COLO829 (cell line): ENCODE measurements at regions not wholly inside any gene's neighbourhood (a gene's known extent, or its start where the extent isn't known, plus 50 kb on each side); places are given as distances from the start of the nearest gene placed in this dataset.

ENCODE experiments used
- DNase-seq: peaks from one replicate; pipeline ENCODE4 v3.0.0; 2012; ENCODE audit warnings: low spot score

DNA sequence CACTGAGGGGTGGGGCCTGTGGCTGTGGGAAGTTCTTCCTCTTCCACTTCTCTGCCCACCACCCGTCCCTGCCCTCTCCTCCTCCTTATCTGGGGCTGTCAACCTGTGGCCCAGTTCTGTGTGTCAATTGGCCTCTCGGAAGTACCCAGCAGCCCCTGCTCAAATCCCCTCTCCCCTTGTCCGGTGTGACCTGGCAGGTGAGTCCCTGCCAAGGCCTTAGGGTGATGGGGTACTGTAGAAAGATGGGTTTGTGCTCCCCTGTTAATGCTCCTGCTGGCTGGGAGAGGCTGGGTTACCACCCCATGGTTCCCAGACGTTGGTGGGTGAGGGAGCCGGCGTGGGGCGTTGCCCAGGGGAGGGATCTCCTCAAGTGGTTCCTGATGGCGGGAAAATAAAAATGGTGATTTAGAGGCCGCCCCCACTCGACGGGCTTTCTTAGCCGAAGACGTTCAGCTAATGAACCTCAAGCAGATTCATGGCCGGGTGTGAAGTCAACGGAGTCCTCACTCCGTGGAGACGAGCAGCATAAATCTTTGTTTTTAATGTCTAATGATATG, 141.2 kb downstream of the URI1 start:
- DNase-seq = no peak

DNA sequence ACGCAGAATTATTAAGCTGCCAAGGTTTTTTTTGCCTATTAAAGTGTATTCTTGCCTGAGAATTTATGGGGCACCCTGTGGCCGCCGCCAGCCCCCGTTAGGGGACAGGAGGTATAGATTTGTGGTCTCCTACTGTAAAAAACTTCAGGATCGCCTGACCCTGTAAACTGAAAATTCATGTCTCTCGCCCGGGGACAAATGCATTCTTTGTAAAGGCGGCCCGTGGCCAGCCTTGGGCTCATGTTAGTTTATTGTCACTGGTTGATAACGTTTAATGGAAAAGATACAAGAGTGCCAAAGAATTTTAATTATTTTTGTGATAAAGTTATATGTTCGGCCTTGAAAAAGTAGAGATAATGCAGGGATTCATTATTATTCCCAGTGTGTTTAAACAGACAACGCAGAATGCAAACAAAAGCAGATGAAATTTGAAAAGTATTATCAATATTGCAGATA, 141.7 kb downstream of the URI1 start:
- DNase-seq = no peak

DNA sequence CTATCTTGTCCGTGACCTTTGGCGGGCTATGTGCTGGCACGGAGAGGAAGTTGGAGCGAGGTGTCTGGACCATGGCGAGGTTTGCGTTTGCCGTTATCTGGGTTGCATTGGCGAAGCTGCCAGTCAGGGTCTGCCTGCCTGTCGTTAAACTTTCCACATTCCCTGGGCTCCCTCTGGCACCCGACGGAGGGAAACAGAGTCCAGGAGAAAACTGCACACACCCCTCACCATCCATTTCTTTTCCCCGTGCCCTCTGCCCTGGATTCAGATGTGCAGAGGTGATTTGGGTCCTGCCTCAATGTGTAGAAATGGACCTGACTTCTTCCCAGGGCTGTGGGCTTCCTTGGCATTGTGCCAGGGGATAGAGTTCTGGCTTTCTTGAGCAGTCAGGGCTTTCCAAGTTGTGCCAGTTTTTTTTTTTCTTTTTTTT, 142.4 kb downstream of the URI1 start:
- DNase-seq = no peak

DNA sequence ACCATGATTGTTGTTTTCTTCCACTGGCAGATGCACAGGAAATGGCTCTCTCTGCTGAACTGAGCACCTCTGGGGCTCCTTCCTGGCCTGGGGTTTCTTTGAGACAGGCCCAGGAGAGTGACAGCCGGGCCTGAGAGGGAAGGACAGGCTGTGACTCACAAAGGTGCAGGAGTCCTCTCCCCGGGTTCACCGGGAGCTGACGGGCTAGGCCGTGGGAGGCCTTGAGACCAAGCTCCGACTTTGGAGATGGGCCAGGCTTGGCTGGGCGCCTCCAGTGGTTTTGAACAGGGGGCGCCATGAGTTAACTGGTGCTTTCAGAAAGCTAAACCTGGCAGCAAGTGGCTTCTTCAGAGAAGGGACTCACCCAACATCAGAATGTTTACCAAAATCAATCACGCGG, 143.4 kb downstream of the URI1 start:
- no peak for DNase-seq

DNA sequence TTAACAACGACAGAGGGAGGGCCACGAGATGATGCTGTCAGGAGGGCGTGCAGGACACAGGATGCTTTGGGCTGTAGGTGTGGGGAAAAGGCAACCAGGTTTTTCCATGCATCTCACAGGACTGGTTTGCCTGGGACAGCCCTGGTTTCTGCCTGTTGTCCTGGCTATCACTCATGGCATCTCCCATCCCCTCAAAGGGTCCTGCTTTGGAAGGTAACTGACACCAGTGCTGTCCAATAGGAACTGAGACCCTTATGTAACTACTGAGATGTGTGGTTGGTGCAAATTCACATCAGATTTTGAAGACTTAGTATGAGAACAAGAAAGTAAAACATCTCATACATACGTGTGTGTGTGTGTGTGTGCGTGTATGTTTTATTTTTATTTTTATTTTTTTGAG, 144.2 kb downstream of the URI1 start:
- DNase-seq = no peak

DNA sequence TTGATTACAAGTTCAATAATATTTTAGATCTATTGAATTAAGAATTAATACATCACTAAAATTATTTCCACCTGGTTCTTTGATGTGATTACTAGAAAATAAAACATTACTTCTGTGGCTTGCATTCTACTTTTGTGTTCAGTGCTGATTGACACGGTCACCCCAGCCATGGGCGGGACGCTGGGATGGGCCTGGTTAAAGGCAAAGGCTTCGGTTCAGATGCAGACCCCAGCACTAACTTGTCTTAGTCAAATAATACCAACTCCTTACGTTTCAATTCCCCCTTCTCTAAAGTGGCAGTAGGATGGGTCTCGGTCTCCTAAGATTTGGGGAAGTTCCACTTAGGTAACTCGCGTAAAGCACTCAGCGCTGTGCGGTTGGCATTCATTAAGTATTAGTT, 144.9 kb downstream of the URI1 start:
- DNase-seq = no peak

DNA sequence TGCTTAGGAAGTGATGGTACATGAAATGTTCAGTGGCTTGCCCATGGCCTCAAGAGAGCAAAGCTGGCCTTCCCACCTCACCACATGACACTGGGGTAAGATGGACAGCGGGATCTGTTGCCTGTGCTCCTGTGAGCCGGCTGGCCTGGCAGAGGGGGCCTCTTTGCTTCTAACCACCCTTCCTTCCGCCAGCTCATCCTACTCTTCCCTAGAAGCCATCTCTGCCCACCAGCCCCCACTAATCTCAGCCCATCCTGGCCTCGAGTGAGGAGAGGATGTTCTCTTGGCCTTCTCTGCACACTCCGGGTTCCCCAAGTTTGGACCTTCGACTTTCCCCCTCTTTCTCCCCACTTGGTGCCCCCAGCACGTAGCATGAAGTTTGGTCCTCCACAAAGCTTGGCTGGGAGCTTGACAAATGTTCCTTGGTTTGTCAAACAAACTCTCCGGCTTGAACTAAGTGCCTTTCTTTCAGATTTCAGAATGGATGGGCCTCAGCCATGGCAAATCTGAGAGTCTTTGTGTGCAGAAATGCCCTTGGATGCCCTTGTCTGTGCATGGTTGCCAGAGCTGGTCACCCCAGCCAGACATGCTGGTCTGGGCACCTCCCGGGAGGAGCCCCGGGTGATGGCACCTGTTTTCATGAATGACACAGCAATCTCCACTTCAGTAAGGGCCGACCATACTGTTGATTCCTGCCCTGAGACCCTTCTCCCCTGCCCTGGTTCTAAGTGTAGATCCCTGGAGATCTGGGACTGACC, 145.5 kb downstream of the URI1 start:
- no peak for DNase-seq

DNA sequence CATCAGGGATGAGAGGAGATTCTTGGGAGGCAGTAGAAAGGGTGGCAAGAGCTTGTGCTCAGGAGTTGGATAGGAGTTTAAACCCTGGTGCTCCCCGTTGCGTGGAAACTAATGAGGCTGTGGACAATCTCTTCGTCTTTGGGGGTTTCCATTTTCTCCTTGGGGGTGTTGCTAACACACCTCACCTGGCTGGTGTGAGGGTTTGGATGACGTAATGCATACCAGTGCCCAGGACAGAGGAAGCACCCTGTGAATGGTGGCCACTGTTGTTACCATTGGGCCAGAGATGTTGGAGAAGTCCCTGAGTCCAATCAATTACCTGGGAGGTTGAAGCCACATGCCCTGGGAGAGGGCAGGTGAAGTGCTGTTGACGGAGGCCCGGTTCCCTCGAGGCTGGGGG, 146.5 kb downstream of the URI1 start:
- DNase-seq = no peak

DNA sequence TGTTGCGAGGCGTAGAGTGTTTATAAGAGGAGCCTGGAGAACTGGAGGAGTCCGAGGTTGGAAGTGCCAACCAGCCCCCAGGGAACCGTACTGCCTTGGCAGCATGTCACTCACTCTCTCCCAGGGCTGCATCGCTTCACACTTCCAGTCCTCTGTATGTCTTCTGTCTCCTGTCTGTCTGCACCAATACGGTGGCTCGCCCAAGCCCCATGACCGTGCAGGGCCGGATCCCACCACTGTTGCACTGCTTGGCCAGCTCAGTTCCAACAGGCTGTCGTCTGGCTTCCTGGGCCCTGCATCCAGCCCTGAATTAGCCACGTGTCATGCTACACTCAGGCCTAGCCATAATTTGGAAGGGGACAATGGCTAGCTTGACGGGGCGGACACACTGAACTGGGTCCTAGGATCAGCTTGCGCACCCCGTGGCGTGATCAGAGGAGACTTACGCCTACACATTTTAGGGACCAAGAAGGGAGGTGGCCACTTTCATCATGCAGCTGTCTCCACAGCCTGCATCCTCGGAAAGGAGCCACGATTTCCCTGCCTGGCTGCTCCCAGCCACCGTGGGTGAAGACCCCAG, 147.1 kb downstream of the URI1 start:
- DNase-seq = no peak

DNA sequence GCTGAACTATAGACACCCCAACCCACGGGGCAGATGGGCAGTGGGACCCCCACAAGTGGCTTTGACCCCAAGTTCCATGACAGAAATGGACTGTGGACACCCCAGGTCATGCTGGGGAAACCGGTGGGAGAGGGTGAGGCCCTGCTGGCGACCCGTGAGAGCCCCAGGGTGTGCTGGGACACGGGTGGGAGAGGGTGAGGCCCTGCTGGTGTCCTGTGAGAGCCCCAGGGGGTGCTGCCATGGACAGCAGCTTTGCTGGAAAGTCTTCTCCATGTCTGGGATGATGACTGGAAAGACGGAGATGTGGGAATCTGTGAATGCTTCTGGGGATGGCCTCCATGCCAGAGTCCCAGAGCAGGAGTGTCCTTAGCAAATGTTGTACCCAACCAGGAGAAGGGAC, 148.4 kb downstream of the URI1 start:
- DNase-seq = no peak

DNA sequence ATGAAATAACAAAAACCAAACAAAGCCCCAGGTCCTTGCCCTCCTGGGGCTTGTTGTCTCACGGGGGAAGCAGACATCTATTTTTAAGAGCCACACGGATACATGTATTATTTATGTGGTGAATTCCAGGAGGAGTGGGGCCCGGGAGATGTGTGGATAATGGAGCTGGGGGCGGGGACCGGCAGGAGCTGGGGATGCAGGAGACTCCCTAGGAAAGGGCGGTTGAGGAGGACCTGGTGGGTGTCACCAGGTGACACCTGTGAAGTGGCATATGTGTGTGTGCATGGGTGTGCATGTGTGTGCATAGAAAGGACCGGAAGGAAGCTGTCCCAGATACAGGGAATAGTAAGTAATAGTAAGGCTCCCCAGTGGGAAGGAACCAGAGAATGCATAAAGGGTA, 148.9 kb downstream of the URI1 start:
- DNase-seq = no peak

DNA sequence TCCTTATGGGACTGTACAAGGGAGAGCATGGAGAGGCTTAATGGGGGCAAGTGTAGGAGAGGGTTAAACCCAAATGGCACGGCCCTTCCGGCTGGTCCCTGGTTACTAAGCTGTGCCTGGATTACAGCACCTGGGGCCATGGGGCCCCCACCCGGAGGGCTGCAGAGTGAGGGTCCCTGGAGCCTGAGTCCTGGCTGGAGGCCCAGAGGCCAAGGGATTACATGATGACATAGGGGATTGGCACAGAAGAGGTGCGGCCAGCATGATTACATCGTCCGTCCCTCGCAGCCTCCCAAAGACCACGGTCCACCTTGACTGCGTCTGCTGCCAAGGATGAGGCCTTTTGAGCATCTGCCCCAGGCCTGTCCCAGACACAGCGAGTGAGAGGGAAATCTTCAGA, 149.4 kb downstream of the URI1 start:
- DNase-seq = no peak

DNA sequence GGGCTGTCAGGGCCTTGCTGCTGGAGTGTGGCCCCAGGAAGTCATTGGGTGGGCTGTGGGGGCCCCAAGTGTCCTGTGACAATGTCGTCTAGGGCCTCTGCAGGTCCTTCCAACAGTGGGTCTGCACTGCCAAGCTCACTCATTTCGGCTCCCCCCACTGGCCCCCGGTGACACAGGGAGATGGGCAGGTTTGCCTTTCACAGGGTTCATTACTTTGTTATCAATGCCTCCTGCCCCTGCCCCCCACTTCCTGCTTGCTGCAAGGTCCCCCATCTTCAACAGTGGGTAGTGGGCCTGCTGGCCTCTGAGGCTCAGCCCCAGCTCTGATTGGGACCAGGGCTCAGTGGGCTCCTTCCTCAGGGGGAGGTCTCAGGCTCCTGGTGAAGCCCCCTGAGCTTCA, 149.8 kb downstream of the URI1 start:
- DNase-seq = no peak

DNA sequence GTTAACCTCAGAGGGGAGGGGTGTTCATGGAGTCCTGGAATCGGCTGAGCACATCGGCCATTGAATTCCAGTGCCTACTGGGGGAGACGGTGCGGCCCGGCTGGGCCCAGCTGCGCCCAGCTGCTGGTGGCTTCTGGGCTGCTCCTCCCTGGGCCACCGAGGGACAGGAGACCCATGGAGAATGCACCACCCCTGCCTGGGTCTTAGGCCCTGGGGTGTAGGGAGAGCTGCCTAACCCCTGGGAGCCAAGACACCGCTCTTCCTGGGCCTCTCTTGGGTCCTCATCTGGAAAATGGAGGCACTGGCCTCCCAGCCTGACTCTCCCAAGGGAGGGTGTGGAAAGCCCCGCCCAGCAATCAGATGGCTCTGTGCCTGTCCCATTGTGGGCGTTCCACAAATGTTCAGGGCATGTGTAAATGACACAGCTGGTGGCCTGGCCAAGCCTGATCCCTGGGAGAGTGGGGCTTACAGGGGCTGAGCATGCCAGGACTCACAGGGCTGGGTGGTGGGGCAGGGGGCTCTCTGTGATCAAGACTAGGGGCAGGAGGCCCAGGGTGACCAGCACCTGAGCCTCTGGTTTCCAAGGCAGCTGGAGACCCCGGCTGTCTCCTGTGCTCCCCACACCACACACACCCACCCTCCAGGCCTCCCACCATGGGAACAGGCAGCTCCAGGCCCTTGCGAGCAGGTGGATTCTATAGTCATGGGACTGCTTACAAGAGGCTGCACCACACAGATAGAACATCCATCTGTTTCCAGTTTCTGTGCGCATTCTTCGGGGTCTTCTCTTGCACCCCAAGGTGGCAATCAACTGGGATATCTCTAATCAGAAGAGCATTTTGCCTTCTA, 150.9 kb downstream of the URI1 start:
- no peak for DNase-seq

DNA sequence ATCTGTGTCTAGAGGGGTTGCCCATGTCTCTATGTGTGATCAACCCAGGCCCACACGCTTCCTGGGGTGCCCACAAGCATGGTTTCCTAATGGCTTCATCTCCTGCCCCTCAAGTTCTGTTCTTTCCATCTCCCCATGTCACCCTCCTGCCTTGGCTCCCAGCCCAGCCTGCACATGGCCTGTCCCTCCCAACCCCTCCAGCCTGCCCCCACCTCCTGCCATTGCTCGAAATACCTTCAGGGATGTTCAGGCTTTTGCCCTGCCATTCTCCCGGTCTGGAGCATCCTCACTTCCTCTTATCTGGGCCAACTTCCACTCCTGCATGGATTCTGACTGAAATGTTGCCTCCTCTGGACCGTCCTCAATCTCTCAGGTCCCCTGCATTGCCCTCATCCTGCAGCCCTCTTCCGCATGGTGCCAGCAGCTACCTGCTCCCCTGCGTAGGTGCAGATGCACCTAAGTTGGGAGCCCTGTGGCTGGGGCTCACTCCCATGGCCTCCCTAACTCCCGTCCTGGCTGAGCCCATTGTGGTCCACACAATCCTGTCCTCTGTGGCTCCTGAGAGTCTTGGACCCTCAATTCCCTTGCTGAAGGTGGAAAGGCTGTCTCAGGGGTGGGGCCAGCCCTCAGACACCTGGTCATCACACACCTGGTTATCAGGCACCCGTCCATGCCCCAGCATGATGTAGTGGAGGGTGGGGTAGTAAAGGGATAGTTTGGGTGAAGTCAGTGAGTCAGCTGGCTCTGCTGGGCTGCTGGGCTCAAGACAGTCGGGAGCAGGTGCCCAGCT, 152.1 kb downstream of the URI1 start:
- no peak for DNase-seq

DNA sequence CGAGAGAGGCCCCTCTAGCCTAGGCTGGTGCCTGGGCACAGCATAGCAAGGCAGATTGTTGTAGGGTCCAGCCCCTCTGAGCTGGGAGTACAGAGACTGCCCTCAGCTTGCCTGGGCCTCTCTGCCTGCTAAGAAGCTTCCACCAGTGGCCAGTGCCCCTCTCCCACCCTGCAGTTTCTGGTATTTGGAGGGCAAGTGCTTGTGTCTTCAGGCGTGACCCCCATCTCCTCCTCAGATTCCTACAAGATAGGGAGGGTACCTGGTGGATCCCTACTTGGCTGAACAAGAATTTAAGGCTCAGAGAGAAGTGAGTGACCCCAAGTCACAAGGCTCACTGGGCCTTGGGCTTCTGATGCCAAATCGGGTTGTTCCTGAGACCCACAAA, 152.7 kb downstream of the URI1 start:
- DNase-seq = no peak

DNA sequence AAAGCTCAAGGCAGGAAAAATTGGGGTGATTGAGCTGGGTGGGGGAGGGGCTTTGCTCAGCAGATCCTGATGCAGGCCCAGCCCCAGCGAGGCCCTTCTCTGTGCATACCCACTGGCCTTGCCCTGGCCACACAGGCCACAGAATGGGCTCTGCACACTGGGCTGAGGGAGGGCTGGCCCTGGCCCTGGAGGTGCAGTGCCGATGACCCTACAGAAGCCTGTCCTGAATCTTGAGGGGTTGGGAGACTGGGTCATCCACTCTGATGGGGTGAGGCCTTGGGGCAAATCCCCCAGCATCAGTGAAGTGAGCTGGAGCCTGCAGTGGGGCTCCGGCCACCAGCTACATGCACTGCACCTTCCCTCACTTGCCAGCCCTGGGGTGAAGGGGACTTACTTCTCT, 153.1 kb downstream of the URI1 start:
- no peak for DNase-seq

DNA sequence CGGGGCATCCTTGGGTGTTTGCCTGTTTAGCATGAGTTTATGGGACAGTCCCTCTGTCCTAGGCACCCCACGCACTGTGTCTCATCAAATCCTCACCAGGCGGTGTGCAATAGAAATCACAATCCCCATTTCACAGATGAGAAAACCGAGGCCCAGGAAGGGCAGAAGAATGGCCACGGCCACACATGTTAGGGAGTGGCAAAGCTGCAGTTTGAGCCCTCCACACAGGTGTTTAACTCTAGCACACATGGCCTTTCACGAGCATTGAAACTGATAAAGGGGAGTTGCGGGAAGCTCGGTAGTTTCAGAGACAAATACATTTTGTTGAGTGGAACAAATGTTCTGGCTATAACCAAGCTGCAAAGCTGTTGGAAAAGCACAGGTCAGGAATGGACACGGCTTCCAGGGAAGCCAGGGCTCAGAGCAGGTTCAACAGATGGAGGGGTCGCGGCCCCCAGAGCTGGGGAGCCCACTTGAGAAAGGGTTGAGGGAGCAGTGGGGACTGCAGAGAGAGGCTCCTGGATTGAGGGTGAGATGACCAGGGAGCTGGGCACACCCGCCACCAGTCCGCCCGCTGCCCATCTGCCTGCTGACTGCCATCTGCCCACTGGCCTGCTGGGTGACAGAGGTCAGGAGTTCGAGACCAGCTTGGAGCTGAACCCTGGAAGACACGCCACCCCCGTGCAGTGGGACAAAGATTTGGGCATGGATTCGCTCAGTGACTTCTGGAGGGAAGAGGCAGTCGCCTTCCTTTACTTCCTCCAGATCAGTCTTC, 154.7 kb downstream of the URI1 start:
- no peak for DNase-seq

DNA sequence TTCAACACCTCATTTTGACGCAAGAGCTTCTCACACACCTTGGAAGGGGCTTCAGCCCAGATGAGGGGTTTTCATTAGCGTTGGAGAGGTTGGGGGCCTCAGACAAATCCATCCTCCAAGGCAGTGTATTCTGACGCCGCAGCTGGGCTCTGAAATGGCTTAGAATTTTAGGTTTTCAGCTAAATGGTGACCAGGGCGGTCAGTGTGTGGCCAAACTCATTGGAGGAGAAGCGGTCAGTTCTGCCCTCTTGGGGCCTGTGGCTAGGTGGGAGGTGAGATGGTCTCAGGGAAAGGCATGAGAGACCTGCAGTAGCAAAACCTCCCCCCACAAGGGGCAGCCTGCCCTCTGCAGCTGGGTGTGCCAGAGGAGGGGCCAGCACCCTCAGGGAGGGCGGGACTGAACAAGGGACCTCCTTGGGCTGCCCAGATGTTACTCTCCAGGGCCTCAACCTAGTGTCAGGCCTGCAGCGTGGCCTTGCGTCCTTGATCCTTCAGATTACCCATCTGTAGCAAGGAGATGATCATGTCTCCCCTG, 155.8 kb downstream of the URI1 start:
- DNase-seq = no peak

DNA sequence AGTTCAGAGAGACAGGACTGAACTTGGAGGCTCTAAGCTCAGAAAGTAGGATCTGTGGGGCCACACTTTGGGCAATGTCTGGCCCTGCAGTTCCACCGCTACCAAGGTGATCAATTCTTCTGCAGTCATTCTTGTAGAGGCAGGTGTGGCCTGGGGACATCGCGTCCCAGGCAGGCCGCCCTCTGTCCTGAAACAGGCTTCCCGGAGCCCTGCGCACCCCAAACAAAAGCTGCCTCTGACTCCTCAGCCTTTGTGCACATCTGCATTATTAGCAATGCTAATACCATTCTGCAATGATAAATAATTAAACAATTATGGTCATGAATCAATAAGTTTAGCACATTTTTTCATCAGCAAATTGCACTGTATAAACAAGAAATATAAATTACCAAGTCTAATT, 160.2 kb downstream of the URI1 start:
- no peak for DNase-seq

DNA sequence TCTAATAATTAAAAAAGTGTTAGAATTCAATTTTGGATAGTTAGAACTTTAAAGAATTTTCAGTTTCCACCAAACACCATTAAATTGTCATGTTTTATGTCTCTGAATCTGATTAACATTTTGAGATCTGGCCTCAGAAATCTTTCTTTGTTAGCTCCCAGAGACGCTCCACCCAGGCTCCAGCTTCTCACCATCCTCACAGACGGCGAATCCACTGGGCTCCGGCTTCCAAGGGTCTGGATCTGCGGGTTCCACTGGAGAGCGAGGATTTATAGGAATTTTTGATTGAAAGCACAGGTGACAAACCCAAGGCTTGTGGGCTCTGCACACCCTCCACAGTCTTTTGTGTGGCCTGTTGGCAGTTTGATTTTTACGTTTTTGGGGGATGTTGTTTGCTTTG, 160.6 kb downstream of the URI1 start:
- DNase-seq = no peak
